SK-N-SH (cell line): ENCODE measurements at regions not wholly inside any gene's neighbourhood (a gene's known extent, or its start where the extent isn't known, plus 50 kb on each side); places are given as distances from the start of the nearest gene placed in this dataset.

Experiments used
- CTCF ChIA-PET: fragments of 300-600, 350-600 bp; formaldehyde crosslinking; extraction: SDS; loops from one replicate; lab custom pipeline; 2021; lab: Yijun Ruan, JAX
- POLR2A ChIA-PET: fragments of 350-600 bp; sonication (Branson Sonifier 250); formaldehyde crosslinking; extraction: SDS; loops from one replicate; lab custom pipeline; 2020; ENCODE audit warnings: antibody characterized with exemption, inconsistent platforms; lab: Yijun Ruan, JAX
- DNase-seq: peaks from one replicate; pipeline ENCODE4 v3.0.0; 2012
- H2AFZ ChIP-seq: fragments of 200-600 bp; sonication (generic); 2 replicates; pipeline ENCODE4 v1.8.1; 2016; ENCODE audit warnings: antibody characterized with exemption, mild to moderate bottlenecking, low read depth
- H3F3A ChIP-seq: fragments of 200-600 bp; sonication (generic); replicated peaks from 2 replicates; pipeline ENCODE3; 2016; ENCODE audit warnings: antibody characterized with exemption, mild to moderate bottlenecking; ENCODE audit not compliant: insufficient read depth
- H3K27ac ChIP-seq, 2 experiments: fragments of 200-500 bp in 1 of 2; fragments of 200-600 bp in 1 of 2; sonication (Bioruptor generic) in 1 of 2; sonication (generic), shearing (Covaris generic) in 1 of 2; 2 replicates each; pipeline versions ENCODE4 v1.5.1 to v1.6.1; 2014 to 2016; ENCODE audit warnings: low read depth in 2 of 2, inconsistent platforms in 1 of 2, low read length in 1 of 2, mild to moderate bottlenecking in 1 of 2, mixed read lengths in 1 of 2
- H3K27me3 ChIP-seq: fragments of 200-600 bp; sonication (generic), shearing (Covaris generic); 2 replicates; pipeline ENCODE4 v1.6.1; 2016; ENCODE audit warnings: mixed run types; ENCODE audit not compliant: insufficient read depth
- H3K36me3 ChIP-seq, 2 experiments: fragments of 200-500 bp in 1 of 2; fragments of 200-600 bp in 1 of 2; sonication (Bioruptor generic) in 1 of 2; sonication (generic) in 1 of 2; replicated peaks in 1 of 2; 2 replicates each; pipeline versions ENCODE3 to v1.5.1; 2014 to 2016; ENCODE audit warnings: low read length in 1 of 2, mild to moderate bottlenecking in 1 of 2; ENCODE audit not compliant: insufficient read depth in 2 of 2, control insufficient read depth in 1 of 2
- H3K4me1 ChIP-seq, 2 experiments: fragments of 200-500 bp in 1 of 2; fragments of 200-600 bp in 1 of 2; sonication (Bioruptor generic) in 1 of 2; sonication (generic), shearing (Covaris generic) in 1 of 2; 2 replicates each; pipeline versions ENCODE4 v1.5.1 to v1.6.1; 2014 to 2016; ENCODE audit warnings: low read depth in 1 of 2, low read length in 1 of 2, mixed run types in 1 of 2; ENCODE audit not compliant: insufficient read depth in 2 of 2, control insufficient read depth in 1 of 2
- H3K4me2 ChIP-seq: fragments of 200-600 bp; sonication (generic), shearing (Covaris generic); 2 replicates; pipeline ENCODE4 v1.6.1; 2017; ENCODE audit warnings: mixed run types
- H3K4me3 ChIP-seq, 2 experiments: fragments of 200-500 bp in 1 of 2; fragments of 200-600 bp in 1 of 2; sonication (Bioruptor generic) in 1 of 2; sonication (generic), shearing (Covaris generic) in 1 of 2; 2 replicates each; pipeline versions ENCODE4 v1.5.1 to v1.8.1; 2014 to 2016; ENCODE audit warnings: low read depth in 2 of 2, inconsistent platforms in 1 of 2, low read length in 1 of 2, mild to moderate bottlenecking in 1 of 2, mixed read lengths in 1 of 2, moderate library complexity in 1 of 2
- H3K79me2 ChIP-seq: fragments of 200-600 bp; sonication (generic); 2 replicates; pipeline ENCODE4 v1.8.1; 2017; ENCODE audit warnings: mild to moderate bottlenecking; ENCODE audit not compliant: insufficient read depth
- H3K9ac ChIP-seq: fragments of 200-600 bp; sonication (generic); 2 replicates; pipeline ENCODE4 v1.6.1; 2017; ENCODE audit warnings: mixed run types
- H3K9me2 ChIP-seq: fragments of 200-600 bp; sonication (generic); 2 replicates; pipeline ENCODE4 v1.6.1; 2017; ENCODE audit warnings: mixed run types
- H3K9me3 ChIP-seq: fragments of 200-600 bp; sonication (generic); 2 replicates; pipeline ENCODE4 v1.6.1; 2017; ENCODE audit warnings: mixed run types, mild to moderate bottlenecking, moderate library complexity
- H4K20me1 ChIP-seq: fragments of 200-600 bp; sonication (generic); 2 replicates; pipeline ENCODE4 v1.6.1; 2017; ENCODE audit warnings: mild to moderate bottlenecking, mixed run types; ENCODE audit not compliant: insufficient read depth
- CHD2 ChIP-seq: fragments of 150-350 bp; IDR thresholded peaks from 2 replicates; pipeline ENCODE4 v1.6.1; 2018; ENCODE audit warnings: low read length; ENCODE audit not compliant: partially characterized antibody
- ELF1 ChIP-seq: IDR thresholded peaks from 2 replicates; pipeline ENCODE4 v1.4.0; 2012
- EP300 ChIP-seq, 2 experiments: IDR thresholded peaks; 2 replicates each; pipeline versions ENCODE4 v1.4.0 to v1.6.1; 2012; ENCODE audit warnings: borderline replicate concordance in 1 of 2, low read depth in 1 of 2, low read length in 1 of 2
- FOSL2 ChIP-seq: IDR thresholded peaks from 2 replicates; pipeline ENCODE4 v1.4.0; 2012; ENCODE audit warnings: low read depth, mild to moderate bottlenecking, moderate library complexity, borderline replicate concordance
- FOXJ3 ChIP-seq: sonication (generic); formaldehyde crosslinking; IDR thresholded peaks from 2 replicates; pipeline ENCODE4 v1.5.1; 2020; ENCODE audit warnings: mild to moderate bottlenecking, missing genetic modification reagents
- GABPA ChIP-seq: IDR thresholded peaks from 2 replicates; pipeline ENCODE4 v1.4.0; 2012; ENCODE audit warnings: low read depth, mild to moderate bottlenecking
- GATA2 ChIP-seq: sonication (generic); formaldehyde crosslinking; IDR thresholded peaks from 2 replicates; pipeline ENCODE4 v1.5.0; 2020; ENCODE audit warnings: mild to moderate bottlenecking, missing genetic modification reagents
- MEF2A ChIP-seq: IDR thresholded peaks from 2 replicates; pipeline ENCODE4 v1.4.0; 2012; ENCODE audit warnings: low read depth, borderline replicate concordance
- MXI1 ChIP-seq: IDR thresholded peaks from 2 replicates; pipeline ENCODE4 v1.6.1; 2012; ENCODE audit warnings: mild to moderate bottlenecking, low read depth, low read length, improper control_type of control experiment
- NRF1 ChIP-seq: IDR thresholded peaks from 2 replicates; pipeline ENCODE4 v1.6.1; 2012; ENCODE audit warnings: low read depth, mild to moderate bottlenecking, low read length
- POLR2AphosphoS5 ChIP-seq: IDR thresholded peaks from 2 replicates; pipeline ENCODE4 v1.6.1; 2012; ENCODE audit warnings: low read depth, low read length
- RAD21 ChIP-seq: IDR thresholded peaks from 2 replicates; pipeline ENCODE4 v1.6.1; 2012; ENCODE audit warnings: mild to moderate bottlenecking, low read length
- RCOR1 ChIP-seq: fragments of 150-350 bp; IDR thresholded peaks from 2 replicates; pipeline ENCODE4 v1.6.1; 2017; ENCODE audit warnings: antibody characterized with exemption, low read length
- RXRA ChIP-seq: IDR thresholded peaks from 2 replicates; pipeline ENCODE4 v1.4.0; 2012; ENCODE audit warnings: low read depth, mild to moderate bottlenecking, borderline replicate concordance
- SMC3 ChIP-seq: IDR thresholded peaks from 2 replicates; pipeline ENCODE4 v1.6.1; 2012; ENCODE audit warnings: low read depth, low read length, improper control_type of control experiment
- TCF12 ChIP-seq: IDR thresholded peaks from 2 replicates; pipeline ENCODE4 v1.4.0; 2012
- TEAD4 ChIP-seq: IDR thresholded peaks from 2 replicates; pipeline ENCODE4 v1.4.0; 2012; ENCODE audit warnings: mild to moderate bottlenecking, borderline replicate concordance; ENCODE audit not compliant: insufficient read depth
- WGBS: methylation state at CpG from one replicate; pipeline ENCODE4 v1.1.6; 2017; ENCODE audit warnings: low lambda C conversion rate; 5-methylcytosine and 5-hydroxymethylcytosine counted together
- TF ChIP-seq, protein P1 (sequence below): IDR thresholded peaks from 2 replicates; pipeline ENCODE4 v1.4.0; 2012; ENCODE audit warnings: low read depth, borderline replicate concordance
- TF ChIP-seq, protein P2 (sequence below): IDR thresholded peaks from 2 replicates; pipeline ENCODE4 v1.4.0; 2012; ENCODE audit warnings: low read depth, borderline replicate concordance

- POLR2A ChIA-PET = no interaction called here
- Histone ChIP-seq H3K27me3 (no peaks in the 10 kb centered on the region), H3K79me2 (no peaks in the 10 kb centered on the region), H3K9me3 (no peaks in the 10 kb centered on the region), H3K9ac (no peak overlapping the region), H3K27ac (peak overlapping the region in 1 of 2 experiments; percentile 99; a peak in 2 of 4 replicates), H3K4me1 (peaks cover 0 to 31% of the 10 kb centered on the region in 2 experiments; a peak in 2 of 4 replicates), H2AFZ (no peak overlapping the region), H3K36me3 (peaks cover 0 to 8% of the 10 kb centered on the region in 2 experiments), H4K20me1 (no peaks in the 10 kb centered on the region), H3K9me2 (no peaks in the 10 kb centered on the region), H3F3A (no peaks in the 10 kb centered on the region), H3K4me3 (no peak overlapping the region; a peak in 1 of 4 replicates), H3K4me2 (no peak overlapping the region)
- 53% methylated on average over 6 of the region's 6 CpGs for WGBS
- TF ChIP-seq TEAD4 (no peak), FOSL2 (no peak), RCOR1 (peak; percentile 81), SMC3 (no peak), MEF2A (no peak), TCF12 (peak; percentile 20; the same call in 1 of the 2 replicates), GABPA (no peak), RXRA (no peak), CHD2 (peak; percentile 74), POLR2AphosphoS5 (no peak), RAD21 (peak; percentile 37; the same call in 1 of the 2 replicates), NRF1 (no peak), FOXJ3 (CRISPR knock-in tag) (peak; percentile 95), MXI1 (peak; percentile 67), ELF1 (no peak), GATA2 (CRISPR knock-in tag) (peak; percentile 93), EP300 (IDR thresholded peaks at IDR 0.05; ENCODE audit: borderline replicate concordance in 1 of 2, low read depth in 1 of 2, low read length in 1 of 2) (peak in 1 of 2 experiments; percentile 96; a peak in 2 of 4 replicates)
- TF ChIP-seq, protein P1, sequence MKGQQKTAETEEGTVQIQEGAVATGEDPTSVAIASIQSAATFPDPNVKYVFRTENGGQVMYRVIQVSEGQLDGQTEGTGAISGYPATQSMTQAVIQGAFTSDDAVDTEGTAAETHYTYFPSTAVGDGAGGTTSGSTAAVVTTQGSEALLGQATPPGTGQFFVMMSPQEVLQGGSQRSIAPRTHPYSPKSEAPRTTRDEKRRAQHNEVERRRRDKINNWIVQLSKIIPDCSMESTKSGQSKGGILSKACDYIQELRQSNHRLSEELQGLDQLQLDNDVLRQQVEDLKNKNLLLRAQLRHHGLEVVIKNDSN = no peak
- TF ChIP-seq, protein P2, sequence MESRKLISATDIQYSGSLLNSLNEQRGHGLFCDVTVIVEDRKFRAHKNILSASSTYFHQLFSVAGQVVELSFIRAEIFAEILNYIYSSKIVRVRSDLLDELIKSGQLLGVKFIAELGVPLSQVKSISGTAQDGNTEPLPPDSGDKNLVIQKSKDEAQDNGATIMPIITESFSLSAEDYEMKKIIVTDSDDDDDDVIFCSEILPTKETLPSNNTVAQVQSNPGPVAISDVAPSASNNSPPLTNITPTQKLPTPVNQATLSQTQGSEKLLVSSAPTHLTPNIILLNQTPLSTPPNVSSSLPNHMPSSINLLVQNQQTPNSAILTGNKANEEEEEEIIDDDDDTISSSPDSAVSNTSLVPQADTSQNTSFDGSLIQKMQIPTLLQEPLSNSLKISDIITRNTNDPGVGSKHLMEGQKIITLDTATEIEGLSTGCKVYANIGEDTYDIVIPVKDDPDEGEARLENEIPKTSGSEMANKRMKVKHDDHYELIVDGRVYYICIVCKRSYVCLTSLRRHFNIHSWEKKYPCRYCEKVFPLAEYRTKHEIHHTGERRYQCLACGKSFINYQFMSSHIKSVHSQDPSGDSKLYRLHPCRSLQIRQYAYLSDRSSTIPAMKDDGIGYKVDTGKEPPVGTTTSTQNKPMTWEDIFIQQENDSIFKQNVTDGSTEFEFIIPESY = no peak
- peak; percentile 68 for DNase-seq
- CTCF ChIA-PET = interaction anchor here (1.1 to 1.8 kb wide), 3 partner anchors 9 to 320 kb away, joined by 3 to 5 read pairs (median 3); no protein-coding TSS in a partner anchor
Observed at GRCh38 chr10:20949967-20950366, 52.9 kb upstream of the NEBL start.
